Suprapubic skin (tissue), 4 donors: ENCODE measurements at regions not wholly inside any gene's neighbourhood (a gene's known extent, or its start where the extent isn't known, plus 50 kb on each side); places are given as distances from the start of the nearest gene placed in this dataset.

Experiments used
- DNase-seq, 2 donors: peaks; one replicate each; pipeline ENCODE4 v3.0.0-alpha.2; 2019; ENCODE audit warnings: low spot score in 2 of 2
- H3K27ac ChIP-seq: fragments of 200-600 bp; sonication (generic); one replicate; pipeline ENCODE4 v1.5.1; 2019
- H3K27me3 ChIP-seq: fragments of 200-600 bp; sonication (generic); one replicate; pipeline ENCODE4 v1.5.1; 2019
- H3K36me3 ChIP-seq: fragments of 200-600 bp; sonication (generic); one replicate; pipeline ENCODE4 v1.5.1; 2019
- H3K4me1 ChIP-seq: fragments of 200-600 bp; sonication (generic); one replicate; pipeline ENCODE4 v1.5.1; 2019
- H3K4me3 ChIP-seq: fragments of 200-600 bp; sonication (generic); one replicate; pipeline ENCODE4 v1.5.1; 2019; ENCODE audit warnings: mild to moderate bottlenecking
- H3K9me3 ChIP-seq: fragments of 200-600 bp; sonication (generic); one replicate; pipeline ENCODE4 v1.5.1; 2019
- EP300 ChIP-seq: sonication (generic); formaldehyde crosslinking; IDR thresholded peaks from one replicate; pipeline ENCODE4 v1.6.1; 2017; ENCODE audit warnings: antibody characterized with exemption
- POLR2A ChIP-seq, 2 donors: fragments of 450-650 bp; IDR thresholded peaks; one replicate each; pipeline ENCODE4 v1.6.1; 2017; ENCODE audit warnings: antibody characterized with exemption in 2 of 2, mild to moderate bottlenecking in 2 of 2, moderate library complexity in 2 of 2
- POLR2AphosphoS5 ChIP-seq, 3 donors: sonication (generic); formaldehyde crosslinking; IDR thresholded peaks; one replicate each; pipeline ENCODE4 v1.6.1; 2017; ENCODE audit warnings: antibody characterized with exemption in 3 of 3
- WGBS: methylation state at CpG from one replicate; pipeline ENCODE4 v1.1.5; 2018; 5-methylcytosine and 5-hydroxymethylcytosine counted together
- TF ChIP-seq, protein P1 (sequence below), 2 donors: fragments of 200-600 bp in 1 of 2; fragments of 450-650 bp in 1 of 2; sonication (generic) in 1 of 2; IDR thresholded peaks; one replicate each; pipeline ENCODE4 v1.5.1; 2016 to 2019; ENCODE audit warnings: antibody characterized with exemption in 2 of 2, mild to moderate bottlenecking in 1 of 2, moderate library complexity in 1 of 2

DNA sequence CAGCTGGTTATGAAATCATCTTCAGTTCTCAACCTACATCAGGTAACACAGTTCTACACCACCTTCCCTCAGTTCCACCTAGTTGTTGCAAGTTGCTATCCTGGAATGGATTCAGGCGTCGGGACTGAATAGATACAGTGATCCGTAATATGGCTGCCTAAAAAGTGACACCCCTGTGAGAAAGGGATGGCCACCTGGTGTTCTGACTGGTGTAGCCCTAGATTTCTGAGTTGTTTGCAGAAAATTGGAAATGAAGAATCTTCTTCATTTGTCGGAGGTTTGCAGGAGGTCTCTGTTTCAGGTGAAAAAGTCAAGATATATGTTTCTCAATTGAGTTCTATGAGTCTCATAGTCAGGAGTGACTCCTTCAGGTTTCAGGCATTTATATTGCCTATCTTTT is 225.8 kb upstream of the ELAC2 start:
- TF ChIP-seq POLR2AphosphoS5 (IDR thresholded peaks at IDR 0.05) (no peak), POLR2A (IDR thresholded peaks at IDR 0.05) (no peak), EP300 (no peak)
- TF ChIP-seq, protein P1, sequence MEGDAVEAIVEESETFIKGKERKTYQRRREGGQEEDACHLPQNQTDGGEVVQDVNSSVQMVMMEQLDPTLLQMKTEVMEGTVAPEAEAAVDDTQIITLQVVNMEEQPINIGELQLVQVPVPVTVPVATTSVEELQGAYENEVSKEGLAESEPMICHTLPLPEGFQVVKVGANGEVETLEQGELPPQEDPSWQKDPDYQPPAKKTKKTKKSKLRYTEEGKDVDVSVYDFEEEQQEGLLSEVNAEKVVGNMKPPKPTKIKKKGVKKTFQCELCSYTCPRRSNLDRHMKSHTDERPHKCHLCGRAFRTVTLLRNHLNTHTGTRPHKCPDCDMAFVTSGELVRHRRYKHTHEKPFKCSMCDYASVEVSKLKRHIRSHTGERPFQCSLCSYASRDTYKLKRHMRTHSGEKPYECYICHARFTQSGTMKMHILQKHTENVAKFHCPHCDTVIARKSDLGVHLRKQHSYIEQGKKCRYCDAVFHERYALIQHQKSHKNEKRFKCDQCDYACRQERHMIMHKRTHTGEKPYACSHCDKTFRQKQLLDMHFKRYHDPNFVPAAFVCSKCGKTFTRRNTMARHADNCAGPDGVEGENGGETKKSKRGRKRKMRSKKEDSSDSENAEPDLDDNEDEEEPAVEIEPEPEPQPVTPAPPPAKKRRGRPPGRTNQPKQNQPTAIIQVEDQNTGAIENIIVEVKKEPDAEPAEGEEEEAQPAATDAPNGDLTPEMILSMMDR (IDR thresholded peaks at IDR 0.05): no peak
- Histone ChIP-seq H3K4me3 (no peak overlapping the region), H3K27ac (no peak overlapping the region), H3K27me3 (no peaks in the 10 kb centered on the region), H3K36me3 (no peaks in the 10 kb centered on the region), H3K4me1 (no peaks in the 10 kb centered on the region), H3K9me3 (no peaks in the 10 kb centered on the region)
- 98% methylated on average over 4 of the region's 4 CpGs for WGBS
- no peak for DNase-seq

DNA sequence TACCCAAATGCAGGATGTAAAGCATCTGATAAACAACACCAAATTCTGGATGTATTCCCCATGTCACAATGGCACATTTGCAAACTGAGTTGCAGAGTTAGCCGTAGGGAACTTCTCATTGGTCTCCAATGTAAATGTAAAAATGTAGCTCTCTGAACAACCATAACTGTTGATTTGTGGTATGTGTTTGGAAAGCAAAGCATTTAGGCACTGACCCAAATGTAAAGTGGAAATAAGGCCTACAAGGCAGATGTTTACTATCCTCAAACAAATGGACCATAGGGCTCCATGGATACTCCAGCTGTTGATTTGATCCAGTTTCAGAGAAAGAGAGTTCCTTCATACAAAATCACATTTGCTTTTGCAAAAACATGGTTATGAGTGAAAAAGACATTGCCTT is 223.0 kb upstream of the ELAC2 start:
- H3K4me1 ChIP-seq: no peaks in the 10 kb centered on the region
- DNase-seq: no peak
- H3K27me3 ChIP-seq: no peaks in the 10 kb centered on the region
- no peaks in the 10 kb centered on the region for H3K9me3 ChIP-seq
- H3K36me3 ChIP-seq: no peaks in the 10 kb centered on the region
- 100% methylated on average over 1 of the region's 1 CpG for WGBS
- TF ChIP-seq POLR2A (IDR thresholded peaks at IDR 0.05): no peak
- TF ChIP-seq EP300: no peak
- TF ChIP-seq, protein P1 (IDR thresholded peaks at IDR 0.05): no peak
- TF ChIP-seq POLR2AphosphoS5 (IDR thresholded peaks at IDR 0.05): no peak
- no peak overlapping the region for H3K4me3 ChIP-seq
- no peak overlapping the region for H3K27ac ChIP-seq

DNA sequence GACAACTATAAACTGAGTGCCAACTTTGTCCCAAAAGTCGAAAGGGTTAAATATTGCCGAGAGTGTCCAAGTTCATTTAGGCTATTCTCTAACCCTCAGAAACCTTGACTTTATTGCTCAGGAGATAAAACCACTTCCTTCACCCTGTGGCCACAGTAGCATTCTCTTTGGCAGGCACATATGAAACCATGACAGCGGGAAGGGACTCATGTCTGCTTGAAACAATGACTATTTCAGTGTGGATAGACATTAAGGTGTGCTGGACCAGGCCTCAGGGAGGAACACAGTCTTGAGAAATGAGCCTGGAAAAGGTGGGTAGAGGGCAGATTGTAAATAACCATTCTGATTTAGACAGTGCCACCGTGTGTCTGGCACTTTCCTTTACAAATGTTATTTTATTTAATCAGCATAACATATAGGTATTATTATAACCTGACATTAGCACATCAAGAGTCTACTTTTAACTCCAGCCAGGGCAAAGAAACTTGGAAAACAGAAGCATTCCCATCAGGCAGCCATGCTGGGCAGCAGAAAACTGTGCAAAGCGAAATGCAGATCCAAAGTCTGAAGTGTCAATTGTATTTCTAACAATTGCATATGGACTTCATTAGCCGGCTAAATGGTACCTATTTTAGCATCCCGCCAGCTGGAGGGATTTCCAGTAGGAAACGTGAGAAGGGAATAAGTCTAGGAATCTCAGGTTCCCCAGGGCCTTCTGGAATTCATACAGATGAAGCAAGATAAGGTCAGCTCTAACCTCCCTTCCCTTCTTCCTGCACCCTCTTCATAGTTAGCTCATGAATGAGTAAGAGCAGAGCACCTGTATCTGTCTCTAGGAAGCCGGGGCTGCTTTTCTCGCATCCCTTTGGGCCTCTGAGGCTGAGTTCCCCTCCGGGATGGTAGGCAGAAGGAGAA is 212.8 kb upstream of the ELAC2 start:
- WGBS: 51% methylated on average over 11 of the region's 11 CpGs
- no peaks in the 10 kb centered on the region for H3K36me3 ChIP-seq
- no peaks in the 10 kb centered on the region for H3K27me3 ChIP-seq

DNA sequence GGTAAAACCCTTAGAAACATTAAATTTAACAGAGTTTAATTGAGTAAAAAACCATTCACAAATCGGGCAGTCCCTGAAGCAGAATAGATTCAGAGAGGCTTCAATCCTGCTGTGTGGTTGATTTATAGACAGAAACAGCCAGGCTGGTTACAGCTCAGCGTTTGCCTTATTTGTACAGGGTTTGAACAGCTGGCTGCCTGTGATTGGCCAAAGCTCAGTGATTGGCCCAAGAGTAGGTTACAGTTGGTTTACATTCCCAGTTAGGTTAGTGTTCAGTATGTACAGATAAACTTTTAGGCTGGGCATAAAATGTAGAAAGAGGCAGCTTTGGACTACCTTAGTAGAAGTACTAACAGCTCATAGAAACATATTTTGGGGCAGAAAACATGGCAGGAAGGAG is 210.4 kb upstream of the ELAC2 start:
- Histone ChIP-seq H3K36me3 (no peaks in the 10 kb centered on the region), H3K27ac (no peak overlapping the region), H3K27me3 (no peaks in the 10 kb centered on the region), H3K4me1 (no peaks in the 10 kb centered on the region), H3K4me3 (no peak overlapping the region), H3K9me3 (no peaks in the 10 kb centered on the region)
- WGBS: 69% methylated on average over 2 of the region's 2 CpGs
- DNase-seq: no peak
- TF ChIP-seq, protein P1 (IDR thresholded peaks at IDR 0.05): no peak
- no peak for TF ChIP-seq POLR2AphosphoS5 (IDR thresholded peaks at IDR 0.05)

More for the DNA sequence above, 212.8 kb upstream of the ELAC2 start:
- Histone ChIP-seq H3K4me1 (no peaks in the 10 kb centered on the region), H3K9me3 (no peaks in the 10 kb centered on the region), H3K27ac (no peak overlapping the region), H3K4me3 (no peak overlapping the region)
- TF ChIP-seq POLR2A (IDR thresholded peaks at IDR 0.05) (no peak), EP300 (no peak), POLR2AphosphoS5 (IDR thresholded peaks at IDR 0.05) (no peak)
- TF ChIP-seq, protein P1 (IDR thresholded peaks at IDR 0.05): no peak
- DNase-seq: no peak

DNA sequence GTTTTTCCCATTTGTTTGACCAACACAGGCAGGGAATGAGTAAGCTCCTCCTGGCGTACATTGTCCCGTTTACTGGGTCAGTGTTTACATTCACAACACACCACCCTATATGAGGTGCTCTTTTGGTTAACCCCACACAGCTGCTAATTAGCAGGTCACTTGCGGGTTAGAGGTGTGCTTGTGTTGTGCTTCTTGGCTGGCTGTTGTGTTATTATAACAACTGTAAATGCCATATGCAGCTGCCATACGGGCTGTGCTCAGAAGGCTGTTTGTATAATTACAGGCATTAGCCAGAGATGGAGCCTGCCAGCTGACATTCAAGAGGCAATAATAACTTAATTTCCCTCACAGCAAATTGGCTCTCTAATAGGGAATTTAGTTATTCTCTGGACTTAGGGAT is 205.1 kb upstream of the ELAC2 start:
- DNase-seq: no peak
- H3K27me3 ChIP-seq: peaks cover 6% of the 10 kb centered on the region
- no peaks in the 10 kb centered on the region for H3K4me1 ChIP-seq
- no peak overlapping the region for H3K4me3 ChIP-seq
- H3K9me3 ChIP-seq: no peaks in the 10 kb centered on the region
- H3K27ac ChIP-seq: no peak overlapping the region
- WGBS: 60% methylated on average over 4 of the region's 4 CpGs
- no peak for TF ChIP-seq EP300
- TF ChIP-seq, protein P1 (IDR thresholded peaks at IDR 0.05): no peak
- TF ChIP-seq POLR2A (IDR thresholded peaks at IDR 0.05): no peak
- no peak for TF ChIP-seq POLR2AphosphoS5 (IDR thresholded peaks at IDR 0.05)
- no peaks in the 10 kb centered on the region for H3K36me3 ChIP-seq
